ENCODE measurements at regions not wholly inside any gene's neighbourhood (a gene's known extent, or its start where the extent isn't known, plus 50 kb on each side); places are given as distances from the start of the nearest gene placed in this dataset.

DNA sequence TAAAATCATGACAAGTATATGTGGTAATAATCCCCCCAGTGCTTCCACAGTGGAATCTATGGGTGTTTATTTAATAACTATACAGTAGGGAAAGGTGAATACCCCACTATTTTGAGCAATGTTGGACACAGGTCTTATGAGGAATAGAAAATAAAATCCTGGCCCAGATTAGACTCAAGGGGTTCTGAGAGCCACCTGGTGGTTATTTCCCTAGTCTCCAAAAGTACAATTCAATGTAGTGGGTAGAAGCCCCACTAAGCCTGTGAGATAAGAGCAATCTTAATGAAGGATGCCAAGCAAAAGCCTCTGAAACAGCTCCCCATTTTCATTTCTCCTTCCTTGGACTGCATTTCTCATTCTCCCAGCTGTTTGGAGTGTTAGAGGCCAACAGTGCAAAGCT, 328.2 kb upstream of the NR3C2 start:
- Histone ChIP-seq H3K4me1 (no peaks in the 10 kb centered on the region), H3K27ac (no peak overlapping the region), H3K4me3 (no peak overlapping the region), H3K27me3 (no peaks in the 10 kb centered on the region), H3K36me3 (no peaks in the 10 kb centered on the region), H3K9me3 (replicated peaks) (no peaks in the 10 kb centered on the region)
- DNase-seq: no peak

DNA sequence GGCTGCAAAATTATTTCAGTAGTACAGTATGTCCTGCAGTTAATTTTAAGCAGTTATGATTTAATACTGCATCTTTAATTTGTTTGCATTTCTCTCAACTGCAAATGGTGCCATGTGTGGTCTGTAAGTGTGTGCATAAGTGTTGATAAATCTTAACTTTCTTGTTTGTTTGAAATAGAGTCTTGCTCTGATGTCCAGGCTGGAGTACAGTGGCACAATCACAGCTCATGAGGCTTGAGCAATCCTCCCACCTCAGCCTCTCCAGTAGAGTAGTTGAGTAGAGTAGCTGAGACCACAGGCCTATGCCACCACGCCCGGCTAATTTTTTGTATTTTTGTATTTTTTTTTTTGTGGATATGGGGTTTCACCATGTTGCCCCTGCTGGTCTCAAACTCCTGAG, 322.5 kb upstream of the NR3C2 start:
- Histone ChIP-seq H3K27me3 (no peaks in the 10 kb centered on the region), H3K9me3 (replicated peaks) (no peaks in the 10 kb centered on the region), H3K4me3 (no peak overlapping the region), H3K36me3 (no peaks in the 10 kb centered on the region), H3K27ac (no peak overlapping the region), H3K4me1 (no peaks in the 10 kb centered on the region)
- DNase-seq: no peak

DNA sequence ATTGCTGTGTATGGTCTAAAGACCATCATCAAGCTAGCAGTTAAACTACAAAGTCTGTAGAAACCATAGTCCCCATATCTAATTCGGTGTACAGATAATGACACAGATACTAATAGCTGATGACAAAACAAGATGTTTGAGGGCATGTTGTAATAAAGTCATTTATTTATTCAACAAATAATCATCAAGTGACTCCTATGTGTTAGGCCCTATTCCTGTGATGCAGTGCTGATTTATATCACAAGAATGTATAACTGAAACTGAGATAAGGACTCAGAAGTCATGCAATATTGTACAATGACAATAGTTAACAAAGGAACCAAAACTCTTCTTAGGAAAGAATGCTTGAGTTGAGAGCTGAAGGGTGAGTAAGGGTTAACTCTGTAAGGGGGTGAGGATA, 315.0 kb upstream of the NR3C2 start:
- H3K9me3 ChIP-seq (replicated peaks): no peaks in the 10 kb centered on the region
- DNase-seq: no peak
- no peaks in the 10 kb centered on the region for H3K27me3 ChIP-seq
- no peaks in the 10 kb centered on the region for H3K4me1 ChIP-seq
- H3K36me3 ChIP-seq: no peaks in the 10 kb centered on the region
- no peak overlapping the region for H3K4me3 ChIP-seq
- no peak overlapping the region for H3K27ac ChIP-seq

DNA sequence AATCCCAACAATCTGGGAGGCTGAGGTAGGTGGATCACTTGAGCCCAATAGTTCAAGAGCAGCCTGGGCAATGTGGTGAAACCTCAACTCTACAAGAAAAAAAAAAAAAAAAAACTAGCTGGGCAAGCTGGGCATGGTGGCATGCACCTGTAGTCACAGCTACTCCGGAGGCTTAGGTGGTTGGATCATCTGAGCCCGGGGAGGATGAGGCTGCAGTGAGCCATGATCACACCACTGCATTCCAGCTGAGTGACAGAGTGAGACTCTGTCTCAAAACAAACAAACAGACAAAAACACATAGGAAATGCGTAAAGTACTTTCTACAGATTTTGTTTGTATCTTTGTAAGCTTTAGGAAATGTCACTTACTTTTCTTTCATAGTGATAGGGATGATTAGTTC, 307.2 kb upstream of the NR3C2 start:
- Histone ChIP-seq H3K9me3 (replicated peaks) (no peaks in the 10 kb centered on the region), H3K4me1 (no peaks in the 10 kb centered on the region), H3K27ac (no peak overlapping the region), H3K36me3 (no peaks in the 10 kb centered on the region), H3K27me3 (no peaks in the 10 kb centered on the region), H3K4me3 (no peak overlapping the region)
- no peak for DNase-seq

DNA sequence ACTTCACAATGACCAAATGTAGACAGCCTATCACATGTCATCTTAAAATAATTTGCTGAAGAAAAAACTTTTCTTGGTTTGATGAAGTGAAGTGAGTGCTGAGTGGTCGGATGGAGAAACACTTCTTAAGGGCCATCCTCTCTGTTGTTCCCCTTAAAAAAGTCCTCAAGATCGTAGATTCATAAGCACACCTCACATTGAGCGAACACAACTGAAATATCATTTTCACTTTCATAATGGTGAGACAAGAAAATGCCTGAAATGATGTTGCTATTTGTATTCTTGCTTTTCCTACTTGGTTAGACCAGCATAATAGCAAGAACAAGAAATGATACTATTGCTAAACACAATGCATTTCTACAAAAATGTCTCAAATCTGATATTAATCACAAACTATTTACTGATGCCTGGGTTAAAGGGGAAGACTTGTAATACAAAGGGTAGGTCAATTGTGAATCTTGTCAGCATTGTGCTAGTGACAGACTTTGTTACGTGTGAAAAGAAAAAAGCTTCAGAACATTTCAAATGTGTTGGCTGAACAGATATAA, 305.6 kb upstream of the NR3C2 start:
- no peaks in the 10 kb centered on the region for H3K9me3 ChIP-seq (replicated peaks)
- H3K4me3 ChIP-seq: no peak overlapping the region
- H3K4me1 ChIP-seq: no peaks in the 10 kb centered on the region
- DNase-seq: no peak
- no peaks in the 10 kb centered on the region for H3K36me3 ChIP-seq
- no peaks in the 10 kb centered on the region for H3K27me3 ChIP-seq
- no peak overlapping the region for H3K27ac ChIP-seq

GRCh38 chr4:148740701-148741100, 298.5 kb upstream of the NR3C2 start:
- DNase-seq: no peak
- Histone ChIP-seq H3K27ac (no peak overlapping the region), H3K9me3 (replicated peaks) (no peaks in the 10 kb centered on the region), H3K4me3 (no peak overlapping the region), H3K4me1 (peaks cover 5% of the 10 kb centered on the region; the same call in 1 of the 2 replicates), H3K36me3 (no peaks in the 10 kb centered on the region), H3K27me3 (no peaks in the 10 kb centered on the region)

DNA sequence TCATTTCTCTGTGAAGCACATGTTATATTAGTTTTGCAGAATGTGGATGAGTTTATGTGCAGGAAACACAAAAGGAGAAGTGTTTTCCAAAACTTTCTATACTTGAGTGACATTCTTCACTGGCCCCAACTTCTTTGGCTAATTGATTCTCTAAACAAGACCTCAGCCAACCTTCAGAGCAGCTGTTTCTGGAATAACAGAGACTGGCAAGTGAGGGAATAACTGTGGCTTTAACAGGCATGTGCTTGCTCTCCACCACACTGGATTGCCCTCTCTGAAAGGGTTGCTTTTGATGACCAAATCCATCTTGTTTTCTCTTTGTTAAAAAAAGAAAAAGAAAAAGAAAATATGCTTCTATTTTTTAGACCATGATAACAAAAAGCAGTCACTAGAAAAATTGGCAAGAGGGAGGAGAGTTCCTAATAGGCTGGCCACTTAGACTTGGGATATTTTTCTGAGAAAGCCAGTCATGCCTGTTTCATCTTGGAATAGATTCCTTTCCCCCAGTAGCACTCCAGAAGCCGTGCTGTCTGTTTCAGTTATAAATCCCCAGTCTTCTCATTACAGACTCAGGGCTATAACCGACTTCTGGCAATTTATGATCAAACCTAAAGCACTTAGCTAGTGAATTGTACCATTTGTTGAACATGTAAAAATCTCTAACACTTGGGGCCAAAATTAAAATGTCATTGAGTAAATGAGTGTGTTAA, 295.0 kb upstream of the NR3C2 start:
- Histone ChIP-seq H3K9me3 (replicated peaks) (no peaks in the 10 kb centered on the region), H3K27me3 (no peaks in the 10 kb centered on the region), H3K27ac (peak overlapping the region; percentile 60), H3K4me3 (no peak overlapping the region), H3K36me3 (no peaks in the 10 kb centered on the region), H3K4me1 (peaks cover 5% of the 10 kb centered on the region; the same call in 1 of the 2 replicates)
- peak; percentile 33 to 52 for DNase-seq

GRCh38 chr4:148735432-148736155, 293.4 kb upstream of the NR3C2 start:
- no peak overlapping the region for H3K4me3 ChIP-seq
- no peaks in the 10 kb centered on the region for H3K9me3 ChIP-seq (replicated peaks)
- H3K27ac ChIP-seq: no peak overlapping the region
- H3K4me1 ChIP-seq: peaks cover 5% of the 10 kb centered on the region; the same call in 1 of the 2 replicates
- DNase-seq: no peak
- no peaks in the 10 kb centered on the region for H3K27me3 ChIP-seq
- no peaks in the 10 kb centered on the region for H3K36me3 ChIP-seq

GRCh38 chr4:148730766-148731165, 288.6 kb upstream of the NR3C2 start:
- no peak overlapping the region for H3K27ac ChIP-seq
- no peaks in the 10 kb centered on the region for H3K9me3 ChIP-seq (replicated peaks)
- peak in 1 of 2 experiments; percentile 4 for DNase-seq
- no peaks in the 10 kb centered on the region for H3K4me1 ChIP-seq
- H3K36me3 ChIP-seq: no peaks in the 10 kb centered on the region
- no peak overlapping the region for H3K4me3 ChIP-seq
- no peaks in the 10 kb centered on the region for H3K27me3 ChIP-seq

GRCh38 chr4:148730082-148730640, 287.9 kb upstream of the NR3C2 start:
- H3K27me3 ChIP-seq: no peaks in the 10 kb centered on the region
- no peak overlapping the region for H3K27ac ChIP-seq
- no peaks in the 10 kb centered on the region for H3K4me1 ChIP-seq
- DNase-seq: no peak
- no peaks in the 10 kb centered on the region for H3K9me3 ChIP-seq (replicated peaks)
- no peak overlapping the region for H3K4me3 ChIP-seq
- no peaks in the 10 kb centered on the region for H3K36me3 ChIP-seq

GRCh38 chr4:148717988-148718387, 275.8 kb upstream of the NR3C2 start:
- Histone ChIP-seq H3K4me3 (no peak overlapping the region), H3K27ac (no peak overlapping the region), H3K9me3 (replicated peaks) (no peaks in the 10 kb centered on the region), H3K36me3 (no peaks in the 10 kb centered on the region), H3K27me3 (no peaks in the 10 kb centered on the region), H3K4me1 (no peaks in the 10 kb centered on the region)
- DNase-seq: no peak

DNA sequence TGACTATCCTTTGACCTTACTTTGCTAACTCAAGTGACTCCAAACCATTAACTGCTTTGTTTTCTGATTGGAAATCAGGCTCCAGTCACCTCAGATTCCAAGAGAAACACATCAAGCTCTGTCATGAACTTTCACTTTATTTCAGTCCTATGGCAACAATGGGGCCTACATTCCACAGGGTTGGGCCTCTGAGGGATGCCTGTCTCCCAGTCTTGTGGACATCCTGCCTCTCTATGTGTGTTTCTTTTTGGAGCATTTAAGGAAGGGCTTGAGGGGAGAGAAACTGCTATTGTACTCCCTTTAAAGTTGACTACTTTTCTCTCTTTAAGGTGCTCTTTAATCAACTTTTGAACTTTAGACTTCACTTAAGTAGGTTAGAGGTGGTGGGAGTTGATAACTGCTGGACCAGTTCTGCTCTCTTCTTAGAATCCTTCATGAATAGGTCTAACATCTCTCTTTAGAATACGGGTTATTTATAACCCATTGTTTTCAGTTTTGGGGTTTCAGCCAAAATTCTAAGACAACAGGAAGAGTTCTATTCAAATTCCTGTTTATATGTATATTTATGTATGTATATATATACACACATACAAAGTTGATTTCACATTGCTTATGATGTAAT, 274.3 kb upstream of the NR3C2 start:
- no peaks in the 10 kb centered on the region for H3K4me1 ChIP-seq
- H3K27ac ChIP-seq: no peak overlapping the region
- no peak overlapping the region for H3K4me3 ChIP-seq
- DNase-seq: no peak
- H3K9me3 ChIP-seq (replicated peaks): no peaks in the 10 kb centered on the region
- H3K36me3 ChIP-seq: no peaks in the 10 kb centered on the region
- H3K27me3 ChIP-seq: no peaks in the 10 kb centered on the region

- Histone ChIP-seq H3K27me3 (no peaks in the 10 kb centered on the region), H3K9me3 (replicated peaks) (no peaks in the 10 kb centered on the region), H3K36me3 (no peaks in the 10 kb centered on the region), H3K4me3 (no peak overlapping the region), H3K4me1 (no peaks in the 10 kb centered on the region), H3K27ac (no peak overlapping the region)
- DNase-seq: peak in 1 of 2 experiments; percentile 3
Measured at GRCh38 chr4:148704291-148704690, 262.1 kb upstream of the NR3C2 start.

DNA sequence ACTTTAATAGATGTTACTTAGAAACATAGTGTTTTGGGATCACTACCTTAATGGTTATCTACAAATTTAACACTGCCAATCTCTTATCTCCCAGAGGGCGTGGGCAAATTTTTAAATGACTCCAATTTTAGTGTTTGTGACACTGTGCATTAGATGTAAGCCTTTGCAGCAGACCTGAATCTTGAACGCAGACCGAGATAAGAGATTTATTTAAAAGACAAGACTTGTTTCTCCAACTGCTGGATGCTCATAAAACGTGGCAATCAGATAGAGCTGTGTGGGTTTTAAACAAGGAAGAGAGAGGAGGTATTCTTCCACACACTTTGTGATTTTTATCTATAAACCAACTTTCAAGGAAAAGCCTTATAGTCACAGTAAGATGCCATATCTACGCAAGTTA, 252.5 kb upstream of the NR3C2 start:
- no peak overlapping the region for H3K27ac ChIP-seq
- DNase-seq: no peak
- no peak overlapping the region for H3K4me3 ChIP-seq
- no peaks in the 10 kb centered on the region for H3K9me3 ChIP-seq (replicated peaks)
- H3K27me3 ChIP-seq: no peaks in the 10 kb centered on the region
- H3K36me3 ChIP-seq: no peaks in the 10 kb centered on the region
- no peaks in the 10 kb centered on the region for H3K4me1 ChIP-seq
